K562 (cell line): ENCODE measurements at regions not wholly inside any gene's neighbourhood (a gene's known extent, or its start where the extent isn't known, plus 50 kb on each side); places are given as distances from the start of the nearest gene placed in this dataset.

Source experiments
- ATAC-seq: fragments of 200-7000 bp; cut with Tn5 transposase; 3 replicates; pipeline ENCODE4 v1.9.1; 2020; ENCODE audit warnings: moderate library complexity
- BruUV-seq: library from RNA; stranded (reverse); fragments of 400-500 nt; replicated peaks from 2 replicates; lab custom pipeline; 2021; lab: Mats Ljungman, UMichigan
- CTCF ChIA-PET: fragments of 300-600 bp; formaldehyde crosslinking; extraction: SDS; loops from one replicate; lab custom pipeline; 2021; ENCODE audit warnings: low intra/inter-chr PET ratio; lab: Yijun Ruan, JAX
- POLR2A ChIA-PET: fragments of 300-600, 350-650 bp; sonication (Branson Sonifier 250); formaldehyde crosslinking; extraction: SDS; loops from one replicate; lab custom pipeline; 2021; ENCODE audit warnings: antibody characterized with exemption, inconsistent platforms; lab: Yijun Ruan, JAX
- DNase-seq, 4 experiments: peaks; one replicate each; pipeline versions ENCODE4 v3.0.0 to v3.0.0-alpha.2; 2011 to 2018; ENCODE audit warnings: low spot score in 3 of 4, mixed read lengths in 3 of 4; ENCODE audit errors: extremely low read depth in 1 of 4
- FAIRE-seq: peaks from 2 replicates; lab custom pipeline; 2011; peaks lifted over from hg19 to GRCh38; lab: Jason Lieb, UNC
- H2AFZ ChIP-seq: 2 replicates; pipeline ENCODE4 v1.6.0; 2011; ENCODE audit warnings: low read depth, low read length, control low read depth, inconsistent platforms
- H3K27ac ChIP-seq: fragments of 200-600 bp; 3 replicates; pipeline ENCODE4 v1.8.0; 2011; ENCODE audit warnings: low read depth, mild to moderate bottlenecking, control low read depth, inconsistent platforms, low read length, moderate library complexity, mixed read lengths; ENCODE audit errors: extremely low read depth
- H3K27me3 ChIP-seq, 2 experiments: fragments of 300-600 bp in 1 of 2; 2 replicates in 1 of 2; 3 replicates in 1 of 2; pipeline versions ENCODE4 v1.6.0 to v1.8.0; 2011; ENCODE audit warnings: inconsistent platforms in 2 of 2, low read length in 2 of 2, mild to moderate bottlenecking in 1 of 2, mixed read lengths in 1 of 2, moderate library complexity in 1 of 2; ENCODE audit not compliant: control insufficient read depth in 2 of 2, insufficient read depth in 2 of 2
- H3K36me3 ChIP-seq: fragments of 300-600 bp; 3 replicates; pipeline ENCODE4 v1.8.0; 2011; ENCODE audit warnings: mild to moderate bottlenecking, low read length, inconsistent platforms; ENCODE audit not compliant: control insufficient read depth, insufficient read depth
- H3K4me1 ChIP-seq, 2 experiments: fragments of 200-600 bp in 1 of 2; replicated peaks in 1 of 2; 2 replicates in 1 of 2; 3 replicates in 1 of 2; pipeline versions ENCODE4 v1.5.1 to v1.8.0; 2011; ENCODE audit warnings: inconsistent platforms in 2 of 2, low read length in 2 of 2, mild to moderate bottlenecking in 1 of 2, mixed read lengths in 1 of 2, moderate library complexity in 1 of 2; ENCODE audit not compliant: control insufficient read depth in 2 of 2, insufficient read depth in 2 of 2
- H3K4me2 ChIP-seq: 2 replicates; pipeline ENCODE4 v1.6.1; 2011; ENCODE audit warnings: low read length, control low read depth, inconsistent platforms, mixed read lengths; ENCODE audit not compliant: insufficient read depth
- H3K4me3 ChIP-seq: fragments of 200-600 bp; sonication (generic), shearing (Covaris generic); 2 replicates; pipeline ENCODE4 v1.5.1; 2016; ENCODE audit warnings: control low read depth, inconsistent platforms
- H3K79me2 ChIP-seq: fragments of 200-600 bp; 3 replicates; pipeline ENCODE4 v1.8.0; 2011; ENCODE audit warnings: low read length, inconsistent platforms; ENCODE audit not compliant: control insufficient read depth, insufficient read depth
- H3K9ac ChIP-seq, 2 experiments: 2 replicates each; pipeline versions ENCODE4 v1.6.0 to v1.6.1; 2011; ENCODE audit warnings: low read depth in 2 of 2, low read length in 2 of 2, control low read depth in 1 of 2, inconsistent platforms in 1 of 2, mild to moderate bottlenecking in 1 of 2, mixed read lengths in 1 of 2; ENCODE audit not compliant: insufficient read depth in 1 of 2
- H3K9me1 ChIP-seq: one replicate; pipeline ENCODE4 v1.6.0; 2011; ENCODE audit warnings: inconsistent platforms, mild to moderate bottlenecking, low read length, moderate library complexity; ENCODE audit not compliant: control insufficient read depth, insufficient read depth
- H3K9me3 ChIP-seq: replicated peaks from 2 replicates; pipeline ENCODE4 v1.5.1; 2011; ENCODE audit warnings: low read depth, low read length, inconsistent platforms; ENCODE audit not compliant: control insufficient read depth, insufficient read depth
- H4K20me1 ChIP-seq: replicated peaks from 2 replicates; pipeline ENCODE4 v1.6.1; 2011; ENCODE audit warnings: low read length, inconsistent platforms, mixed read lengths; ENCODE audit not compliant: control insufficient read depth, insufficient read depth
- CUX1 ChIP-seq: fragments of 200-800 bp; sonication (Bioruptor generic); IDR thresholded peaks from 2 replicates; pipeline ENCODE4 v1.6.1; 2016; ENCODE audit warnings: missing genetic modification characterization, missing compliant biosample characterization
- ELF4 ChIP-seq: fragments of 450-650 bp; formaldehyde crosslinking; IDR thresholded peaks from 2 replicates; pipeline ENCODE4 v1.4.0; 2022; ENCODE audit warnings: missing genetic modification characterization
- IFI16 ChIP-seq: fragments of 250-450 bp; sonication (Bioruptor Pico); IDR thresholded peaks from 2 replicates; pipeline ENCODE4 v2.1.2; 2022; ENCODE audit warnings: mild to moderate bottlenecking, inconsistent platforms
- NELFE ChIP-seq: IDR thresholded peaks from 2 replicates; pipeline ENCODE4 v1.6.1; 2011; ENCODE audit warnings: mild to moderate bottlenecking; ENCODE audit not compliant: insufficient read depth, insufficient read length
- NR1H2 ChIP-seq: sonication (generic); formaldehyde crosslinking; IDR thresholded peaks from 2 replicates; pipeline ENCODE4 v1.4.0; 2020; ENCODE audit warnings: mild to moderate bottlenecking, missing genetic modification reagents
- RAD21 ChIP-seq, 2 experiments: fragments of 250-450 bp in 1 of 2; fragments of 450-650 bp in 1 of 2; sonication (Bioruptor Pico) in 1 of 2; formaldehyde crosslinking in 1 of 2; IDR thresholded peaks in 1 of 2; conservative IDR thresholded peaks in 1 of 2; 2 replicates each; pipeline versions ENCODE4 v1.4.0 to v1.8.0; 2020 to 2022; ENCODE audit warnings: mild to moderate bottlenecking in 2 of 2, moderate library complexity in 1 of 2
- SIN3B ChIP-seq: fragments of 450-650 bp; IDR thresholded peaks from 2 replicates; pipeline ENCODE4 v1.6.1; 2017; ENCODE audit warnings: low read depth, mild to moderate bottlenecking, moderate library complexity
- SPI1 ChIP-seq: IDR thresholded peaks from 2 replicates; pipeline ENCODE4 v1.6.1; 2011; ENCODE audit warnings: low read depth, low read length, control low read depth, borderline replicate concordance
- WGBS: fragments of 100-300 bp; shearing (Covaris generic); methylation state at CpG from one replicate; pipeline ENCODE4 v1.1.6; 2016; ENCODE audit warnings: low coverage, mixed read lengths; ENCODE audit not compliant: insufficient coverage; ENCODE audit errors: missing lambda C conversion rate; 5-methylcytosine and 5-hydroxymethylcytosine counted together
- in situ Hi-C: fragments of 300-500 bp; cut with MboI; formaldehyde crosslinking; loops from 4 replicates; pipeline ENCODE4 v1.15.0; 2018; ENCODE audit warnings: inconsistent platforms, mixed read lengths
- intact Hi-C: fragments of 100-400 bp; cut with micrococcal nuclease; formaldehyde crosslinking; loops from 2 replicates; pipeline ENCODE4 v1.14.2; 2022

- H3K4me3 ChIP-seq = no peak overlapping the region
- DNase-seq = no peak
- in situ Hi-C loops (no loop called here), intact Hi-C loops (no loop called here)
- H3K79me2 ChIP-seq = no peaks in the 10 kb centered on the region
- H3K4me2 ChIP-seq = no peak overlapping the region
- no peaks in the 10 kb centered on the region; a peak in 1 of 5 replicates for H3K27me3 ChIP-seq
- H3K4me1 ChIP-seq = no peaks in the 10 kb centered on the region
- no TSS peak for BruUV-seq
- ChIA-PET POLR2A (interaction anchor here (0.6 kb wide), 1 partner anchor 10 kb away, joined by 3 read pairs; no protein-coding TSS in a partner anchor), CTCF (no interaction called here)
- H3K9me3 ChIP-seq = no peaks in the 10 kb centered on the region
- no peak for ATAC-seq
- H3K36me3 ChIP-seq = no peaks in the 10 kb centered on the region
- H3K9ac ChIP-seq = no peak overlapping the region
- TF ChIP-seq ELF4 (CRISPR knock-in tag) (no peak), SIN3B (no peak), SPI1 (no peak), RAD21 (CRISPR knock-in tag; conservative IDR thresholded peaks at IDR 0.05 in 1 of 2, IDR thresholded peaks at IDR 0.05 in 1 of 2) (no peak), CUX1 (CRISPR knock-in tag) (no peak), NR1H2 (CRISPR knock-in tag) (no peak), IFI16 (no peak), NELFE (no peak)
- no peak for FAIRE-seq
- no peaks in the 10 kb centered on the region for H3K9me1 ChIP-seq
- 0% methylated on average over 3 of the region's 3 CpGs for WGBS
- H3K27ac ChIP-seq = no peak overlapping the region
- H2AFZ ChIP-seq = no peak overlapping the region
- H4K20me1 ChIP-seq = no peaks in the 10 kb centered on the region
Observed at GRCh38 chr3:182570946-182571594, 222.2 kb upstream of the ATP11B start.
